Endothelial cell of umbilical vein (primary cell): ENCODE measurements at regions not wholly inside any gene's neighbourhood (a gene's known extent, or its start where the extent isn't known, plus 50 kb on each side); places are given as distances from the start of the nearest gene placed in this dataset.

Experiments
- BruUV-seq: library from RNA; stranded (reverse); fragments of 400-500 nt; replicated peaks from 2 replicates; lab custom pipeline; 2021; lab: Mats Ljungman, UMichigan
- CTCF ChIA-PET: fragments of 300-600, 350-600 bp; sonication (Branson Sonifier 250); formaldehyde crosslinking; loops from one replicate; lab custom pipeline; 2021; ENCODE audit warnings: antibody characterized with exemption, inconsistent platforms; lab: Charles Lee
- POLR2A ChIA-PET: fragments of 300-600, 350-600 bp; sonication (Branson Sonifier 250); formaldehyde crosslinking; loops from one replicate; lab custom pipeline; 2021; ENCODE audit warnings: antibody characterized with exemption, inconsistent platforms; lab: Charles Lee
- DNase-seq: peaks from one replicate; pipeline ENCODE4 v3.0.0-alpha.2; 2011; ENCODE audit warnings: low read depth, low spot score
- FAIRE-seq: peaks from 2 replicates; lab custom pipeline; 2011; peaks lifted over from hg19 to GRCh38; lab: Jason Lieb, UNC
- H2AFZ ChIP-seq: 2 replicates; pipeline ENCODE4 v1.6.0; 2012; ENCODE audit warnings: low read depth, low read length, control low read depth, inconsistent platforms
- H3K27ac ChIP-seq: 2 replicates; pipeline ENCODE4 v1.5.1; 2011; ENCODE audit warnings: low read depth, mild to moderate bottlenecking, control low read depth, low read length, moderate library complexity; ENCODE audit not compliant: insufficient read depth
- H3K27me3 ChIP-seq, 2 experiments: 2 replicates each; pipeline versions ENCODE4 v1.6.0 to v1.6.1; 2011; ENCODE audit warnings: low read length in 2 of 2, mixed read lengths in 1 of 2; ENCODE audit not compliant: control insufficient read depth in 2 of 2, insufficient read depth in 2 of 2
- H3K36me3 ChIP-seq, 2 experiments: 2 replicates in 1 of 2; 3 replicates in 1 of 2; pipeline ENCODE4 v1.5.1; 2011; ENCODE audit warnings: low read length in 2 of 2, mild to moderate bottlenecking in 1 of 2, moderate library complexity in 1 of 2; ENCODE audit not compliant: control insufficient read depth in 2 of 2, insufficient read depth in 2 of 2; ENCODE audit errors: extremely low read depth in 1 of 2
- H3K4me1 ChIP-seq: 3 replicates; pipeline ENCODE4 v1.5.1; 2011; ENCODE audit warnings: mild to moderate bottlenecking, low read length; ENCODE audit not compliant: control insufficient read depth, insufficient read depth; ENCODE audit errors: extremely low read depth
- H3K4me2 ChIP-seq: 2 replicates; pipeline ENCODE4 v1.6.1; 2011; ENCODE audit warnings: low read length, control low read depth, mixed read lengths; ENCODE audit not compliant: insufficient read depth
- H3K4me3 ChIP-seq, 3 experiments: fragments of 200-600 bp in 1 of 3; sonication (generic), shearing (Covaris generic) in 1 of 3; replicated peaks in 1 of 3; 2 replicates each; pipeline ENCODE4 v1.5.1; 2011 to 2016; ENCODE audit warnings: control low read depth in 3 of 3, low read length in 3 of 3, mild to moderate bottlenecking in 2 of 3, inconsistent platforms in 1 of 3, low read depth in 1 of 3, moderate library complexity in 1 of 3; ENCODE audit not compliant: insufficient read depth in 1 of 3
- H3K79me2 ChIP-seq: 2 replicates; pipeline ENCODE4 v1.6.0; 2012; ENCODE audit warnings: low read length, inconsistent platforms; ENCODE audit not compliant: control insufficient read depth, insufficient read depth
- H3K9ac ChIP-seq: replicated peaks from 2 replicates; pipeline ENCODE3; 2011; ENCODE audit warnings: low read length, control low read depth; ENCODE audit not compliant: insufficient read depth; ENCODE audit errors: extremely low read depth
- H3K9me1 ChIP-seq: replicated peaks from 3 replicates; pipeline ENCODE4 v1.6.0; 2011; ENCODE audit warnings: mild to moderate bottlenecking, low read length; ENCODE audit not compliant: control insufficient read depth, insufficient read depth; ENCODE audit errors: extremely low read depth
- H3K9me3 ChIP-seq: replicated peaks from 2 replicates; pipeline ENCODE4 v1.5.1; 2012; ENCODE audit warnings: low read length, inconsistent platforms; ENCODE audit not compliant: control insufficient read depth, insufficient read depth
- H4K20me1 ChIP-seq: replicated peaks from 2 replicates; pipeline ENCODE3; 2011; ENCODE audit warnings: mild to moderate bottlenecking, low read length; ENCODE audit not compliant: control insufficient read depth, insufficient read depth; ENCODE audit errors: extremely low read depth
- EZH2 ChIP-seq: IDR thresholded peaks from 2 replicates; pipeline ENCODE4 v1.6.1; 2012; ENCODE audit warnings: borderline replicate concordance, low read depth, mild to moderate bottlenecking, moderate library complexity, low read length, inconsistent platforms; ENCODE audit not compliant: severe bottlenecking
- FOS ChIP-seq: IDR thresholded peaks from 2 replicates; pipeline ENCODE4 v1.6.1; 2011; ENCODE audit warnings: mild to moderate bottlenecking, low read length, moderate library complexity, borderline replicate concordance; ENCODE audit not compliant: insufficient read depth
- MAX ChIP-seq: IDR thresholded peaks from 2 replicates; pipeline ENCODE4 v1.6.1; 2011; ENCODE audit not compliant: insufficient read depth, insufficient read length
- POLR2A ChIP-seq: IDR thresholded peaks from 2 replicates; pipeline ENCODE4 v1.6.1; 2012; ENCODE audit warnings: low read depth, mild to moderate bottlenecking, control low read depth, low read length
- POLR2AphosphoS5 ChIP-seq: IDR thresholded peaks from 2 replicates; pipeline ENCODE4 v1.6.1; 2012; ENCODE audit warnings: low read depth, mild to moderate bottlenecking, control low read depth, low read length, moderate library complexity; ENCODE audit not compliant: insufficient read depth
- dilution Hi-C: fragments of 300-500 bp; cut with MboI; formaldehyde crosslinking; loops from one replicate; pipeline ENCODE4 v1.15.0; 2019; ENCODE audit warnings: low sequenced_read_pairs; ENCODE audit not compliant: extremely low pct_ligation_motif_present
- intact Hi-C: fragments of 100-400 bp; cut with micrococcal nuclease; formaldehyde crosslinking; loops from one replicate; pipeline ENCODE4 v1.10.0; 2022
- TF ChIP-seq, protein P1 (sequence below), 2 donors: IDR thresholded peaks; 1 replicate in 1 of 2; 2 replicates in 1 of 2; pipeline ENCODE4 v1.5.1; 2011; ENCODE audit warnings: low read length in 2 of 2, mild to moderate bottlenecking in 2 of 2, moderate library complexity in 2 of 2, control low read depth in 1 of 2, inconsistent platforms in 1 of 2, low read depth in 1 of 2; ENCODE audit not compliant: insufficient read depth in 1 of 2; ENCODE audit errors: extremely low read depth in 1 of 2

GRCh38 chr7:65216469-65216868, 157.2 kb upstream of the ZNF92 start:
- ChIA-PET CTCF (interaction anchor here (0.6 to 2.1 kb wide), 13 partner anchors 10 to 506 kb away, joined by 3 to 43 read pairs (median 4); no protein-coding TSS in a partner anchor), POLR2A (no interaction called here)
- FAIRE-seq: no peak

More at GRCh38 chr7:65216469-65216868, 157.2 kb upstream of the ZNF92 start:
- Histone ChIP-seq H3K9me3 (no peaks in the 10 kb centered on the region), H3K79me2 (no peaks in the 10 kb centered on the region), H3K9ac (no peak overlapping the region), H3K36me3 (no peaks in the 10 kb centered on the region), H3K4me2 (no peak overlapping the region), H4K20me1 (no peaks in the 10 kb centered on the region), H3K9me1 (no peaks in the 10 kb centered on the region), H3K27ac (no peak overlapping the region), H2AFZ (no peak overlapping the region), H3K27me3 (no peaks in the 10 kb centered on the region), H3K4me3 (no peak overlapping the region), H3K4me1 (peaks cover 6% of the 10 kb centered on the region)
- TF ChIP-seq MAX (no peak), FOS (no peak), EZH2 (no peak), POLR2A (no peak), POLR2AphosphoS5 (no peak)
- TF ChIP-seq, protein P1, sequence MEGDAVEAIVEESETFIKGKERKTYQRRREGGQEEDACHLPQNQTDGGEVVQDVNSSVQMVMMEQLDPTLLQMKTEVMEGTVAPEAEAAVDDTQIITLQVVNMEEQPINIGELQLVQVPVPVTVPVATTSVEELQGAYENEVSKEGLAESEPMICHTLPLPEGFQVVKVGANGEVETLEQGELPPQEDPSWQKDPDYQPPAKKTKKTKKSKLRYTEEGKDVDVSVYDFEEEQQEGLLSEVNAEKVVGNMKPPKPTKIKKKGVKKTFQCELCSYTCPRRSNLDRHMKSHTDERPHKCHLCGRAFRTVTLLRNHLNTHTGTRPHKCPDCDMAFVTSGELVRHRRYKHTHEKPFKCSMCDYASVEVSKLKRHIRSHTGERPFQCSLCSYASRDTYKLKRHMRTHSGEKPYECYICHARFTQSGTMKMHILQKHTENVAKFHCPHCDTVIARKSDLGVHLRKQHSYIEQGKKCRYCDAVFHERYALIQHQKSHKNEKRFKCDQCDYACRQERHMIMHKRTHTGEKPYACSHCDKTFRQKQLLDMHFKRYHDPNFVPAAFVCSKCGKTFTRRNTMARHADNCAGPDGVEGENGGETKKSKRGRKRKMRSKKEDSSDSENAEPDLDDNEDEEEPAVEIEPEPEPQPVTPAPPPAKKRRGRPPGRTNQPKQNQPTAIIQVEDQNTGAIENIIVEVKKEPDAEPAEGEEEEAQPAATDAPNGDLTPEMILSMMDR (IDR thresholded peaks at IDR 0.05; ENCODE audit: extremely low read depth in 1 of 2, insufficient read depth in 1 of 2, low read depth in 1 of 2, low read length in 2 of 2): peak; percentile 51 to 75
- intact Hi-C loops: loop anchor here (1.0 to 10.0 kb wide), 3 partner anchors 91 to 266 kb away; no protein-coding TSS in a partner anchor
- dilution Hi-C loops: no loop called here
- BruUV-seq: no TSS peak
- DNase-seq: peak; percentile 36
